ENCODE measurements at regions not wholly inside any gene's neighbourhood (a gene's known extent, or its start where the extent isn't known, plus 50 kb on each side); places are given as distances from the start of the nearest gene placed in this dataset.

- TF ChIP-seq CTCF (optimal IDR thresholded peaks at IDR 0.05 in 1 of 3, IDR thresholded peaks at IDR 0.05 in 1 of 3, conservative IDR thresholded peaks at IDR 0.05 in 1 of 3; ENCODE audit: extremely low read depth in 1 of 3, insufficient read depth in 2 of 3, low read length in 3 of 3), result no peak
- no peak for TF ChIP-seq EZH2 (IDR thresholded peaks at IDR 0.05; ENCODE audit: low read length)
These were observed 77.3 kb upstream of the PPP1R2C start for GRCh38 chrX:42855259-42855658.
